Keratinocyte (primary cell): ENCODE measurements at regions not wholly inside any gene's neighbourhood (a gene's known extent, or its start where the extent isn't known, plus 50 kb on each side); places are given as distances from the start of the nearest gene placed in this dataset.

Experiments
- DNase-seq: peaks from one replicate; pipeline ENCODE4 v3.0.0-alpha.2; 2011; ENCODE audit warnings: low read depth, missing footprints, low spot score
- FAIRE-seq: peaks from 2 replicates; lab custom pipeline; 2011; peaks lifted over from hg19 to GRCh38; lab: Jason Lieb, UNC
- H2AFZ ChIP-seq: 2 replicates; pipeline ENCODE4 v1.6.0; 2012; ENCODE audit warnings: low read length, control low read depth, inconsistent platforms; ENCODE audit not compliant: control insufficient read depth
- H3K27ac ChIP-seq: 2 replicates; pipeline ENCODE4 v1.5.1; 2011; ENCODE audit warnings: low read length; ENCODE audit not compliant: control insufficient read depth, insufficient read depth
- H3K27me3 ChIP-seq: 3 replicates; pipeline ENCODE4 v1.6.0; 2011; ENCODE audit warnings: low read length; ENCODE audit not compliant: control insufficient read depth, insufficient read depth; ENCODE audit errors: extremely low read depth
- H3K36me3 ChIP-seq, 2 experiments: 2 replicates in 1 of 2; 3 replicates in 1 of 2; pipeline ENCODE4 v1.5.1; 2011; ENCODE audit warnings: low read length in 2 of 2, mild to moderate bottlenecking in 1 of 2; ENCODE audit not compliant: control insufficient read depth in 2 of 2, insufficient read depth in 2 of 2; ENCODE audit errors: extremely low read depth in 1 of 2
- H3K4me1 ChIP-seq: 3 replicates; pipeline ENCODE4 v1.5.1; 2011; ENCODE audit warnings: low read length; ENCODE audit not compliant: control insufficient read depth, insufficient read depth; ENCODE audit errors: extremely low read depth
- H3K4me2 ChIP-seq: 3 replicates; pipeline ENCODE4 v1.6.0; 2011; ENCODE audit warnings: low read depth, low read length; ENCODE audit not compliant: control insufficient read depth, insufficient read depth; ENCODE audit errors: extremely low read depth
- H3K4me3 ChIP-seq, 3 experiments: fragments of 200-600 bp in 1 of 3; sonication (generic) in 1 of 3; 2 replicates in 2 of 3; 3 replicates in 1 of 3; pipeline ENCODE4 v1.5.1; 2011 to 2016; ENCODE audit warnings: low read length in 3 of 3, mild to moderate bottlenecking in 3 of 3, control low read depth in 2 of 3, inconsistent platforms in 1 of 3, low read depth in 1 of 3, mixed read lengths in 1 of 3, mixed run types in 1 of 3, moderate library complexity in 1 of 3; ENCODE audit not compliant: control insufficient read depth in 2 of 3, insufficient read depth in 2 of 3; ENCODE audit errors: extremely low read depth in 1 of 3
- H3K79me2 ChIP-seq: 2 replicates; pipeline ENCODE4 v1.6.0; 2012; ENCODE audit warnings: low read length; ENCODE audit not compliant: control insufficient read depth, insufficient read depth
- H3K9ac ChIP-seq: 3 replicates; pipeline ENCODE4 v1.6.0; 2011; ENCODE audit warnings: low read length; ENCODE audit not compliant: control insufficient read depth, insufficient read depth; ENCODE audit errors: extremely low read depth
- H3K9me1 ChIP-seq: 3 replicates; pipeline ENCODE4 v1.6.0; 2011; ENCODE audit warnings: low read length; ENCODE audit not compliant: control insufficient read depth, insufficient read depth; ENCODE audit errors: extremely low read depth
- H3K9me3 ChIP-seq: 2 replicates; pipeline ENCODE4 v1.5.1; 2012; ENCODE audit warnings: low read depth, low read length; ENCODE audit not compliant: control insufficient read depth
- H4K20me1 ChIP-seq: 3 replicates; pipeline ENCODE4 v1.6.0; 2011; ENCODE audit warnings: low read length; ENCODE audit not compliant: control insufficient read depth, insufficient read depth; ENCODE audit errors: extremely low read depth
- CTCF ChIP-seq, 3 experiments: IDR thresholded peaks in 1 of 3; conservative IDR thresholded peaks in 1 of 3; optimal IDR thresholded peaks in 1 of 3; 2 replicates in 2 of 3; 3 replicates in 1 of 3; pipeline versions ENCODE3 to v1.5.1; 2011; ENCODE audit warnings: low read length in 3 of 3, mild to moderate bottlenecking in 3 of 3, moderate library complexity in 2 of 3, control low read depth in 1 of 3, inconsistent platforms in 1 of 3; ENCODE audit not compliant: insufficient read depth in 2 of 3; ENCODE audit errors: extremely low read depth in 1 of 3
- EZH2 ChIP-seq: IDR thresholded peaks from one replicate; pipeline ENCODE4 v1.6.1; 2012; ENCODE audit warnings: inconsistent platforms, mild to moderate bottlenecking, low read length, moderate library complexity
- dilution Hi-C: fragments of 300-500 bp; cut with MboI; formaldehyde crosslinking; loops from one replicate; pipeline ENCODE4 v1.7.0; 2020; ENCODE audit warnings: low sequenced_read_pairs; ENCODE audit not compliant: extremely low pct_ligation_motif_present

- Histone ChIP-seq H4K20me1 (no peaks in the 10 kb centered on the region), H3K4me1 (peaks cover 6% of the 10 kb centered on the region), H3K9ac (no peak overlapping the region), H3K36me3 (no peaks in the 10 kb centered on the region), H3K27ac (no peak overlapping the region), H3K79me2 (no peaks in the 10 kb centered on the region), H3K4me3 (no peak overlapping the region), H3K4me2 (no peak overlapping the region), H3K9me1 (no peaks in the 10 kb centered on the region), H2AFZ (no peak overlapping the region), H3K9me3 (no peaks in the 10 kb centered on the region), H3K27me3 (no peaks in the 10 kb centered on the region)
- dilution Hi-C loops: loop anchor here (25.0 kb wide), 1 partner anchor 198 kb away; no protein-coding TSS in a partner anchor
- DNase-seq: no peak
- TF ChIP-seq EZH2: no peak
- TF ChIP-seq CTCF (optimal IDR thresholded peaks at IDR 0.05 in 1 of 3, IDR thresholded peaks at IDR 0.05 in 1 of 3, conservative IDR thresholded peaks at IDR 0.05 in 1 of 3; ENCODE audit: extremely low read depth in 1 of 3, insufficient read depth in 2 of 3, low read length in 3 of 3): no peak
- FAIRE-seq: no peak
Measured at GRCh38 chr17:68734931-68735330, 133.8 kb upstream of the FAM20A start.

- Histone ChIP-seq H3K9me1 (no peaks in the 10 kb centered on the region), H3K9ac (no peak overlapping the region), H3K27ac (no peak overlapping the region), H3K79me2 (no peaks in the 10 kb centered on the region), H3K4me1 (peaks cover 6% of the 10 kb centered on the region), H3K9me3 (no peaks in the 10 kb centered on the region), H3K36me3 (no peaks in the 10 kb centered on the region), H3K4me3 (no peak overlapping the region), H3K27me3 (no peaks in the 10 kb centered on the region), H4K20me1 (no peaks in the 10 kb centered on the region), H3K4me2 (no peak overlapping the region), H2AFZ (no peak overlapping the region)
- dilution Hi-C loops: loop anchor here (25.0 kb wide), 1 partner anchor 197 kb away; no protein-coding TSS in a partner anchor
- no peak for TF ChIP-seq CTCF (optimal IDR thresholded peaks at IDR 0.05 in 1 of 3, IDR thresholded peaks at IDR 0.05 in 1 of 3, conservative IDR thresholded peaks at IDR 0.05 in 1 of 3; ENCODE audit: extremely low read depth in 1 of 3, insufficient read depth in 2 of 3, low read length in 3 of 3)
- no peak for TF ChIP-seq EZH2
- DNase-seq: no peak
- no peak for FAIRE-seq
Measured at GRCh38 chr17:68734187-68734900, 133.2 kb upstream of the FAM20A start.
